Panc1 (cell line): ENCODE measurements at regions not wholly inside any gene's neighbourhood (a gene's known extent, or its start where the extent isn't known, plus 50 kb on each side); places are given as distances from the start of the nearest gene placed in this dataset.

ENCODE experiments used
- ATAC-seq: fragments of 200-7000 bp; cut with Tn5 transposase; 2 replicates; pipeline ENCODE4 v1.9.1; 2020; ENCODE audit warnings: mild to moderate bottlenecking, moderate library complexity
- BruUV-seq: library from RNA; stranded (reverse); fragments of 400-500 nt; replicated peaks from 2 replicates; lab custom pipeline; 2021; lab: Mats Ljungman, UMichigan
- CTCF ChIA-PET: fragments of 300-600 bp; sonication (Branson Sonifier 250); formaldehyde crosslinking; loops from one replicate; lab custom pipeline; 2022; ENCODE audit warnings: antibody characterized with exemption; lab: Charles Lee
- POLR2A ChIA-PET: fragments of 300-600 bp; sonication (Branson Sonifier 250); formaldehyde crosslinking; loops from one replicate; lab custom pipeline; 2022; ENCODE audit warnings: antibody characterized with exemption; lab: Charles Lee
- DNase-seq: peaks from one replicate; pipeline ENCODE4 v3.0.0-alpha.2; 2010; ENCODE audit warnings: low read depth, low spot score
- H3K27ac ChIP-seq: 2 replicates; pipeline ENCODE4 v1.5.1; 2011; ENCODE audit warnings: mild to moderate bottlenecking, low read length, inconsistent platforms
- H3K27me3 ChIP-seq: fragments of 200-500 bp; sonication (Bioruptor generic); 2 replicates; pipeline ENCODE4 v1.6.0; 2014; ENCODE audit warnings: low read length, inconsistent platforms; ENCODE audit not compliant: control insufficient read depth, insufficient read depth
- H3K36me3 ChIP-seq: fragments of 200-500 bp; sonication (Bioruptor generic); 2 replicates; pipeline ENCODE4 v1.5.1; 2014; ENCODE audit warnings: inconsistent platforms, mild to moderate bottlenecking, low read length, moderate library complexity; ENCODE audit not compliant: control insufficient read depth, insufficient read depth
- H3K4me1 ChIP-seq: 2 replicates; pipeline ENCODE4 v1.5.1; 2011; ENCODE audit warnings: inconsistent platforms, mild to moderate bottlenecking, low read length, moderate library complexity; ENCODE audit not compliant: control insufficient read depth, insufficient read depth
- H3K4me3 ChIP-seq, 2 experiments: 2 replicates each; pipeline ENCODE4 v1.5.1; 2011 to 2012; ENCODE audit warnings: low read depth in 2 of 2, low read length in 2 of 2, mild to moderate bottlenecking in 2 of 2, inconsistent platforms in 1 of 2, moderate library complexity in 1 of 2
- H3K9me3 ChIP-seq: fragments of 200-500 bp; sonication (Bioruptor generic); 2 replicates; pipeline ENCODE4 v1.5.1; 2014; ENCODE audit warnings: low read depth, mild to moderate bottlenecking, inconsistent platforms, low read length, moderate library complexity; ENCODE audit not compliant: control insufficient read depth, insufficient read depth
- POLR2AphosphoS5 ChIP-seq: IDR thresholded peaks from 2 replicates; pipeline ENCODE4 v1.6.1; 2012; ENCODE audit warnings: mild to moderate bottlenecking, low read depth, low read length, moderate library complexity
- SIN3A ChIP-seq: IDR thresholded peaks from 2 replicates; pipeline ENCODE4 v1.6.1; 2012; ENCODE audit warnings: low read depth, mild to moderate bottlenecking, low read length, moderate library complexity, borderline replicate concordance; ENCODE audit not compliant: insufficient read depth
- TCF7L2 ChIP-seq: IDR thresholded peaks from 2 replicates; pipeline ENCODE4 v1.6.1; 2011; ENCODE audit warnings: mild to moderate bottlenecking, low read depth, low read length, inconsistent platforms
- in situ Hi-C: cut with HindIII; loops from 2 replicates; pipeline ENCODE4 v1.10.0; 2016; ENCODE audit warnings: low sequenced_read_pairs, low pct_unique_long_range_greater_than_20kb
- intact Hi-C: fragments of 100-400 bp; cut with micrococcal nuclease; formaldehyde crosslinking; loops from one replicate; pipeline ENCODE4 v1.10.0; 2022; ENCODE audit not compliant: unreplicated experiment
- TF ChIP-seq, protein P1 (sequence below), 2 experiments: IDR thresholded peaks; 2 replicates each; pipeline ENCODE4 v1.6.1; 2011 to 2012; ENCODE audit warnings: low read depth in 2 of 2, control low read depth in 1 of 2, low read length in 1 of 2, mild to moderate bottlenecking in 1 of 2, moderate library complexity in 1 of 2; ENCODE audit not compliant: insufficient read depth in 1 of 2
- TF ChIP-seq, protein P2 (sequence below): fragments of 450-650 bp; IDR thresholded peaks from 2 replicates; pipeline ENCODE4 v1.5.1; 2017; ENCODE audit warnings: mild to moderate bottlenecking

DNA sequence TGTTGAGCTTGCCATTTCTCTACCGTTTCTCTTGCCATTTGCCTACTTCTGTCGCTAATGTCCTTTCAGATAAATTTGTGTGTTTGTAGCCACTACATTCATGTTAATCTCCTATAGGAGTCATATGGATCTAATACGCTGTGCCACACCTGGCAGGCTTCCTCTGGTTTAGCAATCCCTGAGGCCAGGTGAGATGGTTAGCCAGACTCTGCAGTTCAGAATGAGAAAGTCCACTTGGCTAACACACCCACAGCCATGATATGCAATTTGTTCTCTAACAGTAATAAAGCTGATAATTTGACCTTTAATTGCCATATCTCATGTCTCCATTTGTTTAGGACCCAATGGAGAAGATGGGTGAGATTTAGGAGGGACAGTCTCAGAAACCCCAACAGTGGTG lies 1261.6 kb upstream of the TMEM132C start:
- CTCF ChIA-PET, result no interaction called here
- H3K4me1 ChIP-seq, result no peaks in the 10 kb centered on the region
- no peaks in the 10 kb centered on the region for H3K36me3 ChIP-seq
- no peak overlapping the region for H3K27ac ChIP-seq
- no TSS peak for BruUV-seq
- no peaks in the 10 kb centered on the region for H3K27me3 ChIP-seq
- DNase-seq (no peak), ATAC-seq (no peak)
- intact Hi-C loops, result no loop called here
- TF ChIP-seq, protein P1, sequence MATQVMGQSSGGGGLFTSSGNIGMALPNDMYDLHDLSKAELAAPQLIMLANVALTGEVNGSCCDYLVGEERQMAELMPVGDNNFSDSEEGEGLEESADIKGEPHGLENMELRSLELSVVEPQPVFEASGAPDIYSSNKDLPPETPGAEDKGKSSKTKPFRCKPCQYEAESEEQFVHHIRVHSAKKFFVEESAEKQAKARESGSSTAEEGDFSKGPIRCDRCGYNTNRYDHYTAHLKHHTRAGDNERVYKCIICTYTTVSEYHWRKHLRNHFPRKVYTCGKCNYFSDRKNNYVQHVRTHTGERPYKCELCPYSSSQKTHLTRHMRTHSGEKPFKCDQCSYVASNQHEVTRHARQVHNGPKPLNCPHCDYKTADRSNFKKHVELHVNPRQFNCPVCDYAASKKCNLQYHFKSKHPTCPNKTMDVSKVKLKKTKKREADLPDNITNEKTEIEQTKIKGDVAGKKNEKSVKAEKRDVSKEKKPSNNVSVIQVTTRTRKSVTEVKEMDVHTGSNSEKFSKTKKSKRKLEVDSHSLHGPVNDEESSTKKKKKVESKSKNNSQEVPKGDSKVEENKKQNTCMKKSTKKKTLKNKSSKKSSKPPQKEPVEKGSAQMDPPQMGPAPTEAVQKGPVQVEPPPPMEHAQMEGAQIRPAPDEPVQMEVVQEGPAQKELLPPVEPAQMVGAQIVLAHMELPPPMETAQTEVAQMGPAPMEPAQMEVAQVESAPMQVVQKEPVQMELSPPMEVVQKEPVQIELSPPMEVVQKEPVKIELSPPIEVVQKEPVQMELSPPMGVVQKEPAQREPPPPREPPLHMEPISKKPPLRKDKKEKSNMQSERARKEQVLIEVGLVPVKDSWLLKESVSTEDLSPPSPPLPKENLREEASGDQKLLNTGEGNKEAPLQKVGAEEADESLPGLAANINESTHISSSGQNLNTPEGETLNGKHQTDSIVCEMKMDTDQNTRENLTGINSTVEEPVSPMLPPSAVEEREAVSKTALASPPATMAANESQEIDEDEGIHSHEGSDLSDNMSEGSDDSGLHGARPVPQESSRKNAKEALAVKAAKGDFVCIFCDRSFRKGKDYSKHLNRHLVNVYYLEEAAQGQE (IDR thresholded peaks at IDR 0.05; ENCODE audit: insufficient read depth in 1 of 2, low read depth in 2 of 2, low read length in 1 of 2), result no peak
- TF ChIP-seq TCF7L2 (no peak), SIN3A (no peak), POLR2AphosphoS5 (no peak)
- TF ChIP-seq, protein P2, sequence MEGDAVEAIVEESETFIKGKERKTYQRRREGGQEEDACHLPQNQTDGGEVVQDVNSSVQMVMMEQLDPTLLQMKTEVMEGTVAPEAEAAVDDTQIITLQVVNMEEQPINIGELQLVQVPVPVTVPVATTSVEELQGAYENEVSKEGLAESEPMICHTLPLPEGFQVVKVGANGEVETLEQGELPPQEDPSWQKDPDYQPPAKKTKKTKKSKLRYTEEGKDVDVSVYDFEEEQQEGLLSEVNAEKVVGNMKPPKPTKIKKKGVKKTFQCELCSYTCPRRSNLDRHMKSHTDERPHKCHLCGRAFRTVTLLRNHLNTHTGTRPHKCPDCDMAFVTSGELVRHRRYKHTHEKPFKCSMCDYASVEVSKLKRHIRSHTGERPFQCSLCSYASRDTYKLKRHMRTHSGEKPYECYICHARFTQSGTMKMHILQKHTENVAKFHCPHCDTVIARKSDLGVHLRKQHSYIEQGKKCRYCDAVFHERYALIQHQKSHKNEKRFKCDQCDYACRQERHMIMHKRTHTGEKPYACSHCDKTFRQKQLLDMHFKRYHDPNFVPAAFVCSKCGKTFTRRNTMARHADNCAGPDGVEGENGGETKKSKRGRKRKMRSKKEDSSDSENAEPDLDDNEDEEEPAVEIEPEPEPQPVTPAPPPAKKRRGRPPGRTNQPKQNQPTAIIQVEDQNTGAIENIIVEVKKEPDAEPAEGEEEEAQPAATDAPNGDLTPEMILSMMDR, result no peak
- no peaks in the 10 kb centered on the region for H3K9me3 ChIP-seq
- no peak overlapping the region for H3K4me3 ChIP-seq
- POLR2A ChIA-PET, result no interaction called here
- in situ Hi-C loops, result no loop called here

DNA sequence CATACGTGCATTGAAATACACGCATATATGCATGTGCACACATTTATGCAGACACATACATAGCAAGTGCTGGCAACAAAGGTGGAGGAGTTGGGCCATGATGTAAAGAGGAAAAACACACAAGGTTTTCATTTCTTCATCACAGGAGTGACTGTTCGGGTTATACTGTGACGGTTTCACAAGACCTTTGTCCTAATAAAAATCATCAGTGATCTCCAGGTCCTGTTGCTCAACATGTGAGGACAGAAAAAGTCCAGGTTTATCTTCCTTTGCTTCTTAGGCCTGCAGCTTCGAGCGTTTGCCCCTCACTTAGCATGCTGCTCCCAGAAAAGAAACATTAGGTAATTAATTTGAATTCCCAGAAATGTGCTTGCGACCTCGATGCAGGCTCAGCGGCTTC lies 1260.0 kb upstream of the TMEM132C start:
- TF ChIP-seq POLR2AphosphoS5, result no peak
- TF ChIP-seq, protein P2, result no peak
- TF ChIP-seq SIN3A, result no peak
- TF ChIP-seq TCF7L2, result no peak
- TF ChIP-seq, protein P1 (IDR thresholded peaks at IDR 0.05; ENCODE audit: insufficient read depth in 1 of 2, low read depth in 2 of 2, low read length in 1 of 2), result no peak
- BruUV-seq, result no TSS peak
- intact Hi-C loops (no loop called here), in situ Hi-C loops (no loop called here)
- ChIA-PET POLR2A (no interaction called here), CTCF (no interaction called here)
- no peak for ATAC-seq
- Histone ChIP-seq H3K27ac (no peak overlapping the region), H3K27me3 (no peaks in the 10 kb centered on the region), H3K4me3 (no peak overlapping the region), H3K36me3 (no peaks in the 10 kb centered on the region), H3K4me1 (no peaks in the 10 kb centered on the region), H3K9me3 (no peaks in the 10 kb centered on the region)
- no peak for DNase-seq
